ENCODE measurements at regions not wholly inside any gene's neighbourhood (a gene's known extent, or its start where the extent isn't known, plus 50 kb on each side); places are given as distances from the start of the nearest gene placed in this dataset.
"Not testable (repeated sequence)": the region's sequence is repeated elsewhere in the genome, so short reads cannot be mapped to it uniquely, and the experiment has no call there.

GRCh38 chr14:105944632-105945610 is 418.5 kb downstream of the TMEM121 start:
- no peak for DNase-seq

DNA sequence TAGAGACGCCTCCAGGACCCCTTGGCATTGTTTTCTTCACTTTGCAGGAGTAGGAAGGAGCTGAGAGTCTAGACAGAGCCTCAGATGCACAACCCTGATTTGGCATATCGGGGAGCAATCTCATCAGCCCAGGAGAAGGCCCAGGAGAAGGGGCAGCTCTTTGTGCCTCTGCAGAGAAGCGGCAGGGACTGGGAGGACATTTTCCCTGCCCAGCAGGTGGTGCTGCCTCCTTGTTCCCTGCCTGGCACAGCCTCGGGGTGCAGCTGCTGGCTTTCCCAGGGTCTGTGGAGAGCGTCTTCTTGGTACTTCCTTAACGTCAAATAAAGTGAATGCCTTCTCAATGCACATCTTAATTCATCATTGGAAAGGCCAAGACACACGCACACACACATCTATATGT is 419.5 kb downstream of the TMEM121 start:
- no peak for DNase-seq

DNA sequence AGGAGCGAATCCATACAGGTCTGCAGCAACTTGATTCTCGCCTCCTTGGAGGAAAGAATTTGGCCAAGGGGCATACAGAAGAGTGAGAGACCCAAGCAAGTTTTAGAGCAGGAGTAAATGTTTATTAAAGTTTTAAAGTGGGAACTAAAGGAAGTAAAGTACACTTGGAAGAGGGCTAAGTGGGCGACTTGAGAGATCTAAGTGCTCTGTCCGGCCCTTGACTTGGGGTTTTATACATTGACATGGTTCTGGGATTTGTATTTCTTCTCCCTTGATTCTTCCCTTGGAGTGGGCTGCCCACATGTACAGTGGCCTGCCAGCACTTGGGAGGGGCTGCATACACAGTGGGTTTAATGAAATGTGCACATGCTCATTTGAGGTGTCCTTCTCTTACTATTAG is 421.2 kb downstream of the TMEM121 start:
- no peak for DNase-seq

- not testable (repeated sequence) for DNase-seq
Measured at GRCh38 chr14:105948955-105949354, 422.6 kb downstream of the TMEM121 start.

GRCh38 chr14:105950364-105950892 is 424.0 kb downstream of the TMEM121 start:
- not testable (repeated sequence) for DNase-seq

- no peak for DNase-seq
Measured at GRCh38 chr14:105951399-105951798, 425.0 kb downstream of the TMEM121 start.

DNA sequence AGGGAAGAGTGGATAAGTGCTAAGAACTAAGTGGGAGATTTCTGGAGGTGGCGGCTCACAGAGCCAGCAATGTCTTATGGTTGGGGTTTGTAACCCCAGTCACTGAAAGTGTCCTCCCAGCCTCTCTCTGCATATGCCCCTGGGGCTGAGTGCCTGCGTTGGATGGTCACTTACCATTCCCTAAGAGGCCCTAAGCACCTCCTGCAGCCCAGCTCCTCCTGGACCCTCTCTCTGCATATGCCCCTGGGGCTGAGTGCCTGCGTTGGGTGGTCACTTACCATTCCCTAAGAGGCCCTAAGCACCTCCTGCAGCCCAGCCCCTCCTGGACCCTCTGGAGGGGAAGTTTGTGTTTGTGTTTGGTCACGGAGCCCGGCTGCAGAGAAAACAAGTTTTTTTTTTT is 425.8 kb downstream of the TMEM121 start:
- DNase-seq, result no peak

GRCh38 chr14:105952826-105953225 is 426.4 kb downstream of the TMEM121 start:
- DNase-seq, result no peak

GRCh38 chr14:105961625-105962024 is 435.2 kb downstream of the TMEM121 start:
- not testable (repeated sequence) for DNase-seq

GRCh38 chr14:105962532-105962931 is 436.1 kb downstream of the TMEM121 start:
- no peak for DNase-seq

DNA sequence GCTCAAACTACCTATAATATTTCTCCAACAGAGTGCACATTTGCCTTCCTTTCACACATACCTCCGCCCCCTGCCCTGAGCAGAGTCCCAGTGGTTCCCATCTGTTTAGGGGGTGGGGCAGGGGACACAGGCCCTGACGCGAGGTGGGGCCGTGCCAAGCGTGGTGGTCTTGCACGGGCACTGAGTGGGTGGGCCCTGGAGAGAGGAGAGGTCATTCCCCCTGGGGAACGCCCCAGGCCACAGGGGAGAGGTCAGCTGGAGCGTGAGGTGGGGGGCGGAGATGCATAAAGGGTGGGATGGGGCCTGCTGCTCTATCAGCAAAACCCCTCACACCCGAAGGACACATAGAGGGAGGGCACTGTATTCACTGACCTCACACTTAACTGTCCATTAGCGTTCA is 441.9 kb downstream of the TMEM121 start:
- no peak for DNase-seq

GRCh38 chr14:105969026-105969425 is 442.6 kb downstream of the TMEM121 start:
- DNase-seq, result not testable (repeated sequence)

DNA sequence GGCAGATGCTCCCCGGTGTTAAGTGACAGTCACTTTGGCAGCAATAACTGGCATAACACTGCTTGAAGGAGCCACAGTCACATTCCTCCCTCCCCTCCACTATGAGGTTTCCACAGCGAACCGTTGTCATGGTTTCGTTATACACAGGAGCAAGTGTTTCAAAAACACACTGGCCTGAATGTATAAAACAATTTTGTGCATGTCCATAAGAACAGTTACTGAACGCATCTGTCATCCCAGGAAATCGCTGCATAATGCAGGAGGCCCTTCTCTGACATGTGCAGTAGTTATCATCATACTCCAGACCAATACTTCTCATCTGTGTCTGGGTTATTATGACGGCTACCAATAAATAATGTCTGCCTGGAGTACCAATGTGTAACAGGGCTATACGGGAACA is 444.4 kb downstream of the TMEM121 start:
- not testable (repeated sequence) for DNase-seq

- DNase-seq, result no peak
Measured at GRCh38 chr14:105971593-105972500, 445.5 kb downstream of the TMEM121 start.

DNA sequence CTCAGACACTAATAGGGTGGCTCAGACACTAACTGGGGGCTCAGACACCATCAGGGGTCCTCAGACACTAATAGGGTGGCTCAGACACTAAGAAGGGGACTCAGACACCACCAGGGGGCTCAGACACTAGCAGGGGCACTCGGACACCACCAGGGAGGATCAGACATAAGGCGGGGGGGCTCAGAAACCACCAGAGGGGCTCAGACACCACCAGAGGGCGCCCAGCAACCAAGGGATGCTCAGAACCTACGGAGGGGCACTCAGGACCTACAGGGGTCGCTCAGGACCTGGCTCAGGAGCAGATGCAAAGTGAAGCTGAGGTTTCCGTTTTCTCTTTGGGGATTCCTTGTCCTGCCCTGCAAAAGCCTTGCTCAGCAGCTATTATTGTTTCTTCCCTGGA is 448.5 kb downstream of the TMEM121 start:
- no peak for DNase-seq

- DNase-seq, result no peak
Measured at GRCh38 chr14:105978618-105979295, 452.4 kb downstream of the TMEM121 start.

- DNase-seq, result no peak
Measured at GRCh38 chr14:105979446-105979845, 453.1 kb downstream of the TMEM121 start.

- DNase-seq, result no peak
Measured at GRCh38 chr14:105980224-105980623, 453.8 kb downstream of the TMEM121 start.

GRCh38 chr14:105981517-105982302 is 455.3 kb downstream of the TMEM121 start:
- not testable (repeated sequence) for DNase-seq

DNA sequence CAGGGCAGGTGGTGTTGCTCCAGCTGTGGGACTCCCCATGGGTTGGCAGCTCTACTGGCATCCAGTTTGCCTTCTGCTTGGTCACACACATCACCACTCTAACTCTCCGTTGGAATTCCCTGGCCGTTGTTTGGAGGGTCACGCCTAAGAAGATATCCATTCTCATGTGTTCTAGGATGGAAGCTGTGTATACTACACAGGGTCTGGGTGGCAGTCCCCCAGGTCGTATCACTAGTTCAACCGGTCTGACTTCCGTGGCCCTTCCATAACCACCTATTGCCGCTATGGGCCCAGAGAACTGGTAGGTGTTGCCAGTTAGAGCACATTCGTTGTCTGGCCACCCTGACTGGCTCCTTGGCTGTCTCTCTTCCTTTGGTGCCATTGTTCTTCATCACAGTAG is 456.3 kb downstream of the TMEM121 start:
- DNase-seq, result no peak

GRCh38 chr14:105986894-105987284 is 460.5 kb downstream of the TMEM121 start:
- no peak for DNase-seq

GRCh38 chr14:105987563-105987962 is 461.2 kb downstream of the TMEM121 start:
- DNase-seq, result no peak
